OCI-LY7 (cell line): ENCODE measurements at regions not wholly inside any gene's neighbourhood (a gene's known extent, or its start where the extent isn't known, plus 50 kb on each side); places are given as distances from the start of the nearest gene placed in this dataset.

Source experiments
- BruUV-seq: library from RNA; stranded (reverse); fragments of 400-500 nt; replicated peaks from 2 replicates; lab custom pipeline; 2021; lab: Mats Ljungman, UMichigan
- CTCF ChIA-PET: fragments of 300-600 bp; sonication (Branson Sonifier 250); formaldehyde crosslinking; loops from one replicate; lab custom pipeline; 2022; ENCODE audit warnings: antibody characterized with exemption; ENCODE audit not compliant: unreplicated experiment; lab: Charles Lee
- POLR2A ChIA-PET: fragments of 300-600 bp; sonication (Branson Sonifier 250); formaldehyde crosslinking; loops from one replicate; lab custom pipeline; 2022; ENCODE audit warnings: antibody characterized with exemption; lab: Charles Lee
- DNase-seq: peaks from one replicate; pipeline ENCODE4 v3.0.0-alpha.2; 2015; ENCODE audit warnings: low spot score
- H2AFZ ChIP-seq: fragments of 200-600 bp; sonication (generic), shearing (Covaris generic); 2 replicates; pipeline ENCODE4 v1.6.1; 2014; ENCODE audit warnings: mild to moderate bottlenecking, antibody characterized with exemption, low read length, moderate library complexity
- H3K27ac ChIP-seq: fragments of 200-600 bp; sonication (generic); 2 replicates; pipeline ENCODE4 v1.5.1; 2014; ENCODE audit warnings: mixed run types, low read depth, mild to moderate bottlenecking, moderate library complexity, low read length, inconsistent platforms; ENCODE audit not compliant: poor library complexity, severe bottlenecking
- H3K36me3 ChIP-seq: fragments of 200-600 bp; sonication (generic); 2 replicates; pipeline ENCODE4 v1.6.1; 2014; ENCODE audit warnings: mild to moderate bottlenecking, antibody characterized with exemption, low read length, moderate library complexity, mixed read lengths; ENCODE audit not compliant: insufficient read depth
- H3K4me1 ChIP-seq: fragments of 200-600 bp; sonication (generic); 2 replicates; pipeline ENCODE4 v1.5.1; 2014; ENCODE audit warnings: mild to moderate bottlenecking, low read length; ENCODE audit not compliant: insufficient read depth, poor library complexity, severe bottlenecking
- H3K4me2 ChIP-seq: fragments of 200-600 bp; sonication (generic); 2 replicates; pipeline ENCODE4 v1.6.1; 2014; ENCODE audit warnings: mild to moderate bottlenecking, low read length
- H3K4me3 ChIP-seq: fragments of 200-600 bp; sonication (generic); 2 replicates; pipeline ENCODE4 v1.5.1; 2014; ENCODE audit warnings: mild to moderate bottlenecking, low read depth, low read length; ENCODE audit not compliant: poor library complexity, severe bottlenecking
- H3K79me2 ChIP-seq: fragments of 200-600 bp; sonication (generic); 2 replicates; pipeline ENCODE4 v1.6.1; 2016; ENCODE audit warnings: low read depth, mild to moderate bottlenecking, low read length, moderate library complexity, mixed read lengths; ENCODE audit not compliant: insufficient read depth
- H3K9me2 ChIP-seq: fragments of 200-600 bp; sonication (generic); 2 replicates; pipeline ENCODE4 v1.6.1; 2016; ENCODE audit warnings: mild to moderate bottlenecking, low read length, mixed read lengths; ENCODE audit not compliant: insufficient read depth
- H3K9me3 ChIP-seq: fragments of 200-600 bp; sonication (generic); 2 replicates; pipeline ENCODE4 v1.6.1; 2014; ENCODE audit warnings: mild to moderate bottlenecking, mixed run types, low read length, mixed read lengths
- H4K20me1 ChIP-seq: fragments of 200-600 bp; sonication (generic); 2 replicates; pipeline ENCODE4 v1.6.1; 2014; ENCODE audit warnings: mild to moderate bottlenecking, antibody characterized with exemption, low read length, moderate library complexity, mixed read lengths; ENCODE audit not compliant: insufficient read depth
- EZH2phosphoT487 ChIP-seq: fragments of 200-600 bp; sonication (generic); IDR thresholded peaks from 2 replicates; pipeline ENCODE4 v1.6.1; 2018; ENCODE audit warnings: low read depth, borderline replicate concordance, mild to moderate bottlenecking, mixed run types, antibody characterized with exemption, low read length, moderate library complexity, mixed read lengths
- intact Hi-C: fragments of 100-400 bp; cut with micrococcal nuclease; formaldehyde crosslinking; loops from one replicate; pipeline ENCODE4 v1.10.0; 2022; ENCODE audit not compliant: unreplicated experiment
- TF ChIP-seq, protein P1 (sequence below): fragments of 200-600 bp; sonication (generic); conservative IDR thresholded peaks from 2 replicates; pipeline ENCODE4 v1.5.1; 2014; ENCODE audit warnings: mild to moderate bottlenecking, antibody characterized with exemption, low read length, moderate library complexity, mixed read lengths

DNA sequence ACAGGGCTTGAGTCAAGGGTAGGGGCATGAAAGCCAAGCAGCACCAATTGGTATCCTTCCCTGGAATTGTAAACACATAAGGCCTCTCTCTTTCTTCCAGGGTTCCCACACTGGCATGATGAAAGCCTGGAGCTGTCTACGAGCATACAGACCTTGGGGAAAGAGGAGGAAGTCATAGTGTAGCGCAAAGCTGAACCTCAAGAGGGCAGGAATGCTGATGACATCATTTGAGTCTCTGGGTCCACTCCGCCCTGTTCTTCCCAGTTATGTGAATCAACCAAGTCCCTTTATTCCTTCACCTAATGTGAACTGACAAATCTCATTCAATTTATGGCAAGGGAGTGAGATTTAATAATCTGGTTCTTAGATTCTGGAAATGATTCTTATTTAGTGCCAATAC lies 266.4 kb upstream of the NCAM1 start:
- H3K79me2 ChIP-seq = no peaks in the 10 kb centered on the region
- POLR2A ChIA-PET = no interaction called here
- intact Hi-C loops = no loop called here
- H3K4me3 ChIP-seq = no peak overlapping the region
- H3K9me2 ChIP-seq = no peaks in the 10 kb centered on the region
- TF ChIP-seq, protein P1, sequence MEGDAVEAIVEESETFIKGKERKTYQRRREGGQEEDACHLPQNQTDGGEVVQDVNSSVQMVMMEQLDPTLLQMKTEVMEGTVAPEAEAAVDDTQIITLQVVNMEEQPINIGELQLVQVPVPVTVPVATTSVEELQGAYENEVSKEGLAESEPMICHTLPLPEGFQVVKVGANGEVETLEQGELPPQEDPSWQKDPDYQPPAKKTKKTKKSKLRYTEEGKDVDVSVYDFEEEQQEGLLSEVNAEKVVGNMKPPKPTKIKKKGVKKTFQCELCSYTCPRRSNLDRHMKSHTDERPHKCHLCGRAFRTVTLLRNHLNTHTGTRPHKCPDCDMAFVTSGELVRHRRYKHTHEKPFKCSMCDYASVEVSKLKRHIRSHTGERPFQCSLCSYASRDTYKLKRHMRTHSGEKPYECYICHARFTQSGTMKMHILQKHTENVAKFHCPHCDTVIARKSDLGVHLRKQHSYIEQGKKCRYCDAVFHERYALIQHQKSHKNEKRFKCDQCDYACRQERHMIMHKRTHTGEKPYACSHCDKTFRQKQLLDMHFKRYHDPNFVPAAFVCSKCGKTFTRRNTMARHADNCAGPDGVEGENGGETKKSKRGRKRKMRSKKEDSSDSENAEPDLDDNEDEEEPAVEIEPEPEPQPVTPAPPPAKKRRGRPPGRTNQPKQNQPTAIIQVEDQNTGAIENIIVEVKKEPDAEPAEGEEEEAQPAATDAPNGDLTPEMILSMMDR = no peak
- no peak for TF ChIP-seq EZH2phosphoT487
- no peak overlapping the region for H3K4me2 ChIP-seq
- H3K9me3 ChIP-seq = no peaks in the 10 kb centered on the region
- no peak overlapping the region for H3K27ac ChIP-seq
- CTCF ChIA-PET = no interaction called here
- H4K20me1 ChIP-seq = no peaks in the 10 kb centered on the region
- H2AFZ ChIP-seq = no peak overlapping the region
- BruUV-seq = no TSS peak
- no peak for DNase-seq
- H3K36me3 ChIP-seq = no peaks in the 10 kb centered on the region
- H3K4me1 ChIP-seq = no peaks in the 10 kb centered on the region

DNA sequence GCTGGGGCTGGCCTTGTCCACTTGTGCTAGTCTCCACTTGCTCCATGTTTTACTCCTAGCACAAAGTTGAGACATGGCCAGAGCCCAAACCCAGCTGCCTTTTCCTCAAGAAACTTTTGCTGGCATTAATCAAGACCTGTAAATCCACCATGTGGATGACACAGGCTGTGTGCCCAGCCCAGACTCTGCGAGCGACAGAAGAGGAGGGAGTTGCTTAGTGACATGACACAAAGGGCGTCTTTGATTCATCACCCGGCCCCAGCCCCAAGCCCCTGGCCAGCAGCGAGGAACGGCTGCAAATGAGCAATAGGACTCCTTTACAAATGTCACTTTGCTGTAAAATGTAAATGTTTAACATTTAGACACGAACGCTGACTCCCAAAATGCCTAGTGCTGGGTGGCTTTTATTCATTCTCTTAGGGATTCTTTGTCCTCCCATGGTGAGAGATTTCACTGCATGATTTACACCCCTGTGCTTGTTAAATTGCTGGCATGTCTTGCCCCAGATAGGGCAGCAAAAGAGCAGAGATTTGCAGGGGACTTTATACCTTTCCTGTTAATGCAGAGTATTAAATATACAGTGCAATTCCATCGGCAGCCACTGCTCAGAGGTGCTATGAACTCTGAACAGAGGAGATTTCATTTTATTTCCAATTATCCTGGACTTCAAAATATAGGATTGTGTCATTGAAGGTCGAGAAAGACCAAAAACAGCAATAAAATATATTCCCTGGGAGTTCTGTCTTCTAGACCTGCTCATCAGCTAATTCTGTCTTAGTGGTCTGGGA lies 263.6 kb upstream of the NCAM1 start:
- H3K4me2 ChIP-seq = no peak overlapping the region

More for the DNA sequence above, 263.6 kb upstream of the NCAM1 start:
- no peak overlapping the region for H3K4me3 ChIP-seq
- H4K20me1 ChIP-seq = no peaks in the 10 kb centered on the region
- no peaks in the 10 kb centered on the region for H3K36me3 ChIP-seq
- H3K79me2 ChIP-seq = no peaks in the 10 kb centered on the region
- DNase-seq = no peak
- intact Hi-C loops = no loop called here
- BruUV-seq = no TSS peak
- H2AFZ ChIP-seq = no peak overlapping the region
- ChIA-PET POLR2A (interaction anchor here (0.7 kb wide), 1 partner anchor 442 kb away, joined by 3 read pairs; no protein-coding TSS in a partner anchor), CTCF (no interaction called here)
- H3K4me1 ChIP-seq = no peaks in the 10 kb centered on the region
- H3K9me2 ChIP-seq = no peaks in the 10 kb centered on the region
- TF ChIP-seq, protein P1 = 0 out of 2 replicates have a peak, but pooled peaks have one; percentile 29
- TF ChIP-seq EZH2phosphoT487 = no peak
- H3K9me3 ChIP-seq = no peaks in the 10 kb centered on the region
- no peak overlapping the region for H3K27ac ChIP-seq
